GM21723 (cell line): ENCODE measurements at regions not wholly inside any gene's neighbourhood (a gene's known extent, or its start where the extent isn't known, plus 50 kb on each side); places are given as distances from the start of the nearest gene placed in this dataset.
"Not testable (repeated sequence)": the region's sequence is repeated elsewhere in the genome, so short reads cannot be mapped to it uniquely, and the experiment has no call there.

ENCODE experiments used
- ATAC-seq: cut with Tn5 transposase; IDR thresholded peaks from one replicate; pipeline ENCODE4 v1.9.1; 2021; ENCODE audit warnings: mild to moderate bottlenecking, moderate library complexity; ENCODE audit not compliant: unreplicated experiment

DNA sequence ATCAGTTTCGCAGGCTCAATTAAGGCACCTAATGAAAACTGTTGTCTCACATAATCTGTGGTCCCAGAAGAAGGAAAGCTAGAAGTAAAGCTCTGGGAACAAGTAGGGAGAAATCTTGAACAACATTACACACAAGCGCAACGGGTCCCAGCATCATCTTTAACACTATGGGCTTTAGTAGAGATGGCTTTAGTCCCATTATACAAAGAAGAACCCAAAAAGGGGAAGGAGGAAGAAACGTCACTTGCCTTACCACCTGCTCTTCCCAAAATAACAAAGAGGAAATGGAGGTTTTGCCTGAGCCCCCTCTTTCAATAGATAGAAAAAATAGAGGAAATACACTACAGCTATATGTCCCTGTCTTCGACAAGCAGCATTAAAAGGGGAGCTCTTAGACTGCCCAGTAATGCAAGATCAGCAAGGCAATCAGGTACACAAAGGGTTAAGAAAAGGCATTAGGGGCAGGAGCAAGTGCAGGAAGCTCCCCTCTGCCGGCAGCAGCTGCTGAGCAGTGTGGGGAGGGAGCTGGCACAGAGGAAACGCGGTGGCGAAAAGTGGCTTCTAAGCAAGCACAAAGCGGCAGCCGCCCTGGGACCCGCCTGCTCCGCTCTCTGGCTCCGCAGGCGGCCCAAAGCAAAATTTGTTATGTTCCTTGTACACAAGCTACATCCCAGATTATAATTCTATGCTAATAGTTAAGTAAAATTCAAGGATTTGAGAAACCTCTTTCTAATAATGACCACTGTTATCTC, 1218.8 kb downstream of the TMEM121 start:
- peak; percentile 50 for ATAC-seq

DNA sequence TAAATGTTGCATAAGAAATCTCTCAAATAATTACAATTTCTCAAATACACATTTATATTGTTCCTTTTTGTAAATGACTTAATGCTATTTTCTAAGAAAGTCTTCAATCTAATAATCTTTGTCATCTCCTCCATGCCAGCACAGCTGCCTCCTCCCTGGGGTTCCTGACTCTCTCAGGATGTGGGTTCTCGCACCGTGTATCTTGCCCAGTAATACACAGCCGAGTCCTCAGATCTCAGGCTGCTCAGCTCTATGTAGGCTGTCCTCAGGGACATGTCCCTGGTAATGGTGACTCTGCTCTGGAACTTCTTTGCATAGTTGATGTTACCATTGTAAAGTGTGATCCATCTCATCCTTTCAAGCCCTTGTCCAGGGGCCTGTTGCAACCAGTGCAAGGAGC, 1223.7 kb downstream of the TMEM121 start:
- not testable (repeated sequence) for ATAC-seq

DNA sequence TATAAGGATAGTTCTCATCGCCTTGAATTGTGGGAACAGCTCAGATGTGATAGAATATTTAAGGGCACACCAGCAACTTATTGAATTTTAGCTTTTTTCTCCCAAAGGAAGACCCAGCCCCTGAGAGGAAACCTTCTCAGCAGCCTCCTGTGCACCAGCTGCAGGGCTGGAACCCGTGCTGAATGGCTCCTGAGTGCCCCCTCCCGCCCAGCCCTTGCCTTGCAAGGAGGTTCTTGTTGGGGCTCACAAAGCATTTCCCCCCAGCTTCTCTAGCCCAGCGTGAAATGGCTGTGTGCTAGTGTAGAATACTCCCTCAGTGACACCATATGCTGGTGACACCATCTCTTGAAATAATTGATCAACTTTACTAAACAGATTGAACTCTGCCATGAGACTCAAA, 1227.4 kb downstream of the TMEM121 start:
- ATAC-seq, result not testable (repeated sequence)

DNA sequence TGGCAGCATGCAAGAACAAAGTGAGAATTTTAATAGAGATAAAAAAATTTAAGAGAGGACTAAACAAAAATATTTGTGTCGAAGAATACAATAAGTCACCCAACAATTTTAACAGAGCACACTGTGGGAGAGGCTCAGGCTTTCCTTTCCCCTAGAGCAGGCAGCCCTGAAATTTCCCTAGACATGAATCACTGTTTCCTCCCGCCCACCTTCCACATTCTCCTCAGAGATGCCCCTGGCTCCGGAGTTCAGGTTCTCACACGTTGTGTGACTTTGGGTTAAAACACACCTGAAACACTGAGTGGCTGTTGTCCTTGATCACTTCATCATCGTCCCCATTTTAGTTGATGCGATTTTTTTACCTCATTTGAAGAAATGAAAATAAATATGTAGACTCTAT, 1231.1 kb downstream of the TMEM121 start:
- not testable (repeated sequence) for ATAC-seq

DNA sequence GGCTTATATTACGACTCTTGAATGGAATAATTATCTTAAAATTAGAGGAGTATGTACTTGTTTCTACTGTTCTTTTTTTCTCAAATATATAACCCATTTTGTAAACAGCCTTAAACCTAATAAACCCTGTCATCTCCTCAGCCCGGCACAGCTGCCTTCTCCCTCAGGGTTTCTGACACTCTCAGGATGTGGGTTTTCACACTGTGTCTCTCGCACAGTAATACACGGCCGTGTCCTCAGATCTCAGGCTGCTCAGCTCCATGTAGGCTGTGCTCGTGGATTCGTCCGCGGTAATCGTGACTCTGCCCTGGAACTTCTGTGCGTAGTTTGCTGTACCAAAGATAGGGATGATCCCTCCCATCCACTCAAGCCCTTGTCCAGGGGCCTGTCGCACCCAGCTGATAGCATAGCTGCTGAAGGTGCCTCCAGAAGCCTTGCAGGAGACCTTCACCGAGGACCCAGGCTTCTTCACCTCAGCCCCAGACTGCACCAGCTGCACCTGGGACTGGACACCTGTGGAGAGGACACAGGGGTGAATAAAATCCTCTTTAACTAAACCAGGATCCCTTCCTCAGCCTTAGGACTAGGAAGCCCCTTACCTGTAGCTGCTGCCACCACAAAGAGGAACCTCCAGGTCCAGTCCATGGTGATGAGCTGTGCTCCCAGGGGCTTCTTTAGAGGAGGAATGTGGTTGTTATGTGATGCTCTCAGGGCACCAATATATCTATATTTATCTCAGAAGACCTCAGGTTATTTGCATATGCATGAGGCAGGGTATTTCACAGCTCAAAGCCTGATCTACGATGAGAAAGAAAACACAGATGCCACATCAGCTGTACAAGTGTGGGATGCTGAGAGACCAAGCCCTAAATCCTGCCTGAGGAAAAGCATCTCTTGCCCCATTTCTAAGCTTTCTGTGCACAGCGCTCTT, 1235.8 kb downstream of the TMEM121 start:
- not testable (repeated sequence) for ATAC-seq

DNA sequence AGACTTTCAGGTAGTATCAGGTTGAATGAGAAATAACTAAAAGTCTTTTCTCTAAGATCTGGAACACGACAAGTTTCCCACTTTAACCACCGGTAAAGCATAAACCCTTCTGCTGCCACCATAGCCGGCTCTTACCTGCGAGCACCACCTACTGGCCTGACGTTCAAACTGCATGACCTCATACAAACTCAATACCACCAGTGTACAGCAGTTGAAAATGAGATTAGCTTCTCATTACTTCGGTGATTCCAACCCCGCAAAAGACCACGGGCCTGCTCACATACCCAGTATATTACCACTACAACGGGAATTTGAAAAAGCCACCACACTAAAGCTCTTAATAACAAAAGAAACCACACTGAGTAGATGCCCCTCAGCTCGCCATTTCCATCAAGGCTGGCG, 1238.6 kb downstream of the TMEM121 start:
- not testable (repeated sequence) for ATAC-seq

DNA sequence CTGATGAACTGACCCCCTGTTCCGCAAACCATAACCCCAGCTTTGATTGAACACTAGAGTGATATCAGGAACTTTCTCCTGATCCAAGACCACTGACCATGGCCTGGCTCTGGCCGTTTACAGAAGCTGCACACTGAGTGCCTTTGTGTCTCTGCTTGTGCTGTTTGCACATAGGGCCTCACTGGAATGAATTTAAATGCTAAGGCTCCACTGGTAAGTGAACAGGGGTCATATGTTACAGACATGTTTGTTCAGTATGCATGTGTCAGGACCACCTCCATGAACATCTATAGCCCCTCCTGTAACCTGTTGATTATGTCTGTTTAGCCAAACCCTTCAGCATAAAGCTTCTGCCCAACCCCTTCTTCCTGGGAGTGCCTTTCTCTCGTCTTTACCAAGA, 1239.8 kb downstream of the TMEM121 start:
- ATAC-seq, result no peak

DNA sequence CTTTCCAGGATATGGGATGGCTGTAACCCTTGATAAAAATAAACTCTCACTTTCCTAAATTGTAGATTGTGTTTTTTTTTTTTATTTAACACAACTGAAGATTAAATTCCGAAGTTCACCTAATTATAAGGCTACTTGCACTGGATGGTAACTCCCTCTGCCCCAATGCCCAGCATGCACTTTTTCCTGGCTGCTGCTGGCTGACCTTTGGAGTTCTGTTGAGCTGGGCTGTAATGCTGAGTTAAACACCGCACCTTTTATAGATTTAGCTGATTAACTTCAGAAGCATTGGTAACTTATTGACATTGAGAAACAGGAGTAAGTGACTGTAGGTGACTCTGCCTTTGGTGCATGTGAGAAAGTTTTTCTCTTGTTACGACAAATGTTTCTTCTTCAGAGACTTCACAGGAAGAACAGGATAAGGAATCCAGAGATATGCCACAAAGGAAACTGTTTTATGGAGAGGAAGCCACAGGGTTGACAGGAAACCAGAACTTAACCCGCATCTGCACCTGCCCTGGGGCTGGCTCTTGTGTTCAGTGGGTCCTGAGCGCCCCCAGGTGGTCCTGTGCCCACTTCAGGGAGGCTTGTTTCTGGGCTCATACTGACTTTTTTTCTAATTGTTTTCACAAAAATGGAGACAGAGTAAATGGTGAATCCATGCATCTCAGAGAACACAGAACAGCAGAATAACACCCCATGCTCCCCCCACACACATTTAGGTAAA, 1240.3 kb downstream of the TMEM121 start:
- ATAC-seq, result not testable (repeated sequence)

DNA sequence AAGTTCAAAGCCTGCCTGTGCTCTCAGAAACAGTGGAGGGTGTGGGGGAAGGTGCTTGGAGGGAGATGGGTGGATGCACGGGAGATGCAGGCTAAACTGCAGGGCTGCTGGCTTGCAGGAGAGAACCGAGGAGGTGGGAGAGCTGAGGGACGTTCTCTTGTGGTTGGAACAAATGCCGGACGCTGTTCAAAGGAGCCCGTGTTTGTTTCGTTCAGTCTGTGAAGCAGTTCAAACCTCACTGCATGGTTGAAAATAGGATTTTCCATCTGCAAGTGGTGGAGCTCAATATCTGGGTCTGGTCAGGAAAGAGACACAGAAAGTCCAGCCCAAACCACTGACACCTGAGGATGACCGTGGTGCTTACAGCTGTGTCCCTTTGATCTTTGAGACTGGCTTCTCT, 1241.8 kb downstream of the TMEM121 start:
- not testable (repeated sequence) for ATAC-seq

DNA sequence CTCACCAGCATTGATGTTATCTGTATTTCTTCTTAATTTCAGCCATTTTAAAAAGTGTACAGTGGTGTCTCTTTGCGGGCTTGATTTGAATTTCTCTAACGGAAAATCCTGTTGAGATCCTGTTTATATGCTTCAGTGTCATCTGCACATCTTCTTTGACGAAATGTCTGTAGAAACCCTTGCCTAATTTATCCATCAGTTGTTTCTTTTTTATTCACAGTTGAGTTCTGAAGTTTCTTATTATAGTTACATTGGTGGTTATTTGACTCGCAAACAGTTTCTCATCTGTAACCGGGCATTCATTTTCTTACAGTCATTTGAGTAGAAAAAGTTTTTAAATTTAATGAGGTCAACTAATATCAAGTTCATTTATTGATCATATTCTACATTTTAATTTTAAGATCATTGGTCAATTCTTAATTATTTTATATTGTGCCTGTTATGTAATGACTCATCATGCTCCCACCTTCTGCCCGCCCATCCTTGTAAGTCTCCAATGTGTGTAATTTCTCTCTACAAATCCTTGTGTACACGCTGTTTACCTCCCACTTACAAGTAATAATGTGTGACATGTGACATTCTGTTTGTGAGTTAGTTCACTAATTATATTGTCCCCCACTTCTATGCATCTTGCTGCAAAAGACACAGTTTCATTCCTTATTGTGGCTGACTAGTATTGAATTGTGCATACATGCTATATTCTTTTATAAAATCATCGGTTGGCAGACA, 1242.8 kb downstream of the TMEM121 start:
- ATAC-seq, result not testable (repeated sequence)

DNA sequence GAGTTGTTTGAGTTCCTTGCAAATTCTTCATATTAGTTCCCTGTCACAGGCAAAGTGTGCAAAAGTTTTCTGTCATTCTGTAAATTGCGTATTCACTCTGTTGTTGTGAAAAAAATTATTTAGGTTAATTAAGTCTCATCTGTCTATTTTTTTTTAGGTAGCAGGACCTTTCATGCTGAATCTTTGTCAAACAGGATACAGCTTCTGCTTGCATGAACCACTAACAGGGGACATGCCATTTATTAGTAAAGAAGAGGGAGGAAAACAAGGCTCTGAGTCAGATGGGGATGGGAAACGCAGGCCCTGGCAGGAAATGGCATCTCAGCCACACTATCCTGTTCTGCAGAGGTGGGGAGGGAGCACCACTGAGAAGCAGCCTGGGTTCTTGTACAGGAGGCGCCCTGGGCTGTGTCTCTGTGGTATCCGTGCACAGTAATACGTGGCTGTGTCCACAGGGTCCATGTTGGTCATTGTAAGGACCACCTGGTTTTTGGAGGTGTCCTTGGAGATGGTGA, 1243.8 kb downstream of the TMEM121 start:
- not testable (repeated sequence) for ATAC-seq

DNA sequence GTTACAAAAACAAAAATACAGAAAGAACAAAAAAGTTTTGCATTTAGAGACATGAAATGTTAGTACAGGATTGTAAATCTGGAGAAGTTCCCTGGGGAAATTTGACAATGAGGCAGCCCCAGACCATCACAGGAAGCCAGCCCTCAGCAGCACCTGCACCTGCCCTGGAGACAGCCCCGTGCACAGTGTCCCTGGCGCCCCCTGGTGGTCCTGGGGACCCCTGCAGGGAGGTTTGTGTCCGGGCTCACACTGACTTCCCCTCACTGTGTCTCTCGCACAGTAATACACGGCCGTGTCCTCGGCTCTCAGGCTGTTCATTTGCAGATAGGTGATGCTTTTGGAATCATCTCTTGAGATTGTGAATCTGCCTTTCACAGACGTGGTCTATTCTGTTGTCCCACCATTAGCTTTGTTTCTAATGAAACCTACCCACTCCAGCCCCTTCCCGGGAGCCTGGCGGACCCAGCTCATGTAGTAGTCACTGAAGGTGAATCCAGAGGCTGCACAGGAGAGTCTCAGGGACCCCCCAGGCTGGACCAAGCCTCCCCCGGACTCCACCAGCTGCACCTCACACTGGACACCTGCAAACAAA, 1248.6 kb downstream of the TMEM121 start:
- not testable (repeated sequence) for ATAC-seq

DNA sequence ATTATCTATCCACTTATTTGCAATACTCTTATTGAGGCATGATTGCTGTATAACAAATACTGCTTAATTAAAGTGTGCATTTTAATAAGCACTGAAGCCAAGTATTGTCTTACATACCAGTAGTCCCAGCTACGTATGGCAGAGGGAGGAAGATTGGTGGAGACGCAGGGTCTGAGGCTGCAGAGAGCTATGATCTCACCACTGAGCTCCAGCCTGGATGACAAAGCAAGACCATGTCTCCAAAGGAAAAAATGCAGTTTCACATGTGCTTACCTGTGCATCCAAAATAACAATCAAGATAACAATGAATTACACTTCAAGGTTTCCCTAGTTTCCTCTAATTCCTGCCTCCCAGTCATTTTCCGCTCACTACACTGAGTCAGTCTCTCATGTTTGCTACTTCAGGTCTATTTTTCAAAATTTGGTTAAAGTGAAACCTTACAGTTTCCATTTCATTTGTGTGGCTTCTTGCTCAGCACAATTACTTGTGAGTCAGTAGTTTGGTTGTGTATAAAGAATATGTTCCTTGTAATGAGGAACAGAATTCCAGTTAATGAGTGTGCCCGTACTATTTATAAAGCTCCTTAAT, 1250.1 kb downstream of the TMEM121 start:
- no peak for ATAC-seq

DNA sequence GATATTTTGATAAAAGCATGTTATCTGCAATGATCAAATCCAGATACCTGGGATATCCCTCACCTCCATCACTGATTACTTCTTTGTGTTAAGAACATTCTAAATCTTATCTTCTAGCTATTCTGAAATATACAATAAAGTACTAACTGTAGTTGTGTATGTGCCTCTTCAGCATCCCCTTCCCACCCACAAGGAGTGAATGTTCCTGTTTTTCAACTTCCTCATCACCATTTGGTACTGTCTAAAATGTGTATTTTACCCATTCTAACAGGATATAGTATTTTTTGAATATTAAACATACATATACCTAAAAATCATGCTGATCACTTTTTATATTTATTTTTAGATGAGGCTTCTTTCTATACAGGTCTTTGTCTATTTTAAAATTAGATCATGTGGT, 1252.6 kb downstream of the TMEM121 start:
- no peak for ATAC-seq

DNA sequence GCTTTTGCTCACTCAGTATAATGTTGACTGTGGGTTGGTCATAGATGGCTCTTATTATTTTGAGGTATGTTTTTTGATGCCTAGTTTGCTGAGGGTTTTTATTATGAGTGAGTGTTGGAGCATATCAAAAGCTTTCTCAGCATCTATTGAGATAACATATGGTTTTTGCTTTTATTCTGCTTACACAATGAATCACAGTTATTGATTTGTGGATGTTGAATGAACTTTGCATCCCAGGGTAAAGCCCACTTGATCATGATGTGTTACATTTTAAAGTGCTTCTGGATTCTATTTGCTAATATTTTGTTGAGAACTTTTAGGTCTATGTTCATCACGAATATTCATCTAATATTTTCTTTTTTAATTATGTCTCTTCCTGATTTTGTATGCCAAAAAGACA, 1260.3 kb downstream of the TMEM121 start:
- ATAC-seq, result no peak

DNA sequence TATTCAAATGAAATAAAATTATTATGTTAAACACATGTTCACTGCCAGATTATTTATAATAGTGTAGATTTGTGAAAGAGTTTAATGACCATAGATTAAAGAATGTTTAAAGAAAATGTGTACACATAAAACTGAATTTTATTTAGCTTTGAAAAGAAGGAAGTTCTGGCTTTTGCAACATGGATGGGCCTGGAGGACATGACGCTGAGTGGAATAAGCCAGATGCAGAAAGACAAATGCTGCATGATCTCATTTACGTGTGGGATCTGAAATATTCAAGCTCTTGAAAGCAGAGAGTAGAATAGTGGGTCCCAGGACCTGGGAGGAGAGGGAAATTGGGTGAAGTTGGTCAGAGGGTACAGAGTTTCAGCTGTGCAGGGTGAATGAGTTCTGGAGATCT, 1261.2 kb downstream of the TMEM121 start:
- ATAC-seq, result no peak

DNA sequence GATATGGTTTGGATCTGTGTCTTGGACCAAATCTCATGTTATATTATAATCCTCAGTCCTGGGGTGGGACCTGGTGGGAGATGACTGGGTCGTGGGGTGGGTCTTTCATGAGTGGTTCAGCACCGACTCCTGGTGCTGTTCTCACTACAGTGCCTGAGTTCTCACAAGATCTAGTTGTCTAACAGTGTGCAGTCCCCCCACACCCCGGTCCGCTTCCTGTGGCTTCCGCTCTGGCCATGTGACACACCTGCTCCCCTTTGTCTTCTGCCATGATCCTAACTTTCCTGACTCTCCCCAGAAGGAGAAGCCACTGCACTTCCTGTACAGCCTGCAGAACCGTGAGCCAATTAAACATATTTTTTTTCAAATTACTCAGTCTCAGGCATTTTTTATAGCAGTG, 1262.2 kb downstream of the TMEM121 start:
- no peak for ATAC-seq

DNA sequence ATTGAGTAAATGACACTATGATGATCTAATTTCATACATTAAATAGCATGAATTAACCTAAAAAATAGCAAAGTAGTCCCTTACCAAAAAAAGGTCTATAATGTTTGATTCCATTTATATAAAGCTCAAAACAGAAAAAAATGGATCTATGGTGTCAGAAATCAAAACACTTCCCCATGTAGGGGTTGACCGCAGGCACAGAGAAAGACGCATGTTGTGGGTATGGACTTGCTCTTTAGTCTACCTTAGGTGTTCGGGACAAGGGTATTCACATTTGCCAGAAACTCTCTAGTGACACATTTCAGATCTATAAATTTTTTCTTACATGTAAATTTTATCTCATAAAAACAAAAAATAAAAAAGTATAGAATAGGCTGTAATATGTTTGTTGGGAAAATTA, 1262.9 kb downstream of the TMEM121 start:
- no peak for ATAC-seq

DNA sequence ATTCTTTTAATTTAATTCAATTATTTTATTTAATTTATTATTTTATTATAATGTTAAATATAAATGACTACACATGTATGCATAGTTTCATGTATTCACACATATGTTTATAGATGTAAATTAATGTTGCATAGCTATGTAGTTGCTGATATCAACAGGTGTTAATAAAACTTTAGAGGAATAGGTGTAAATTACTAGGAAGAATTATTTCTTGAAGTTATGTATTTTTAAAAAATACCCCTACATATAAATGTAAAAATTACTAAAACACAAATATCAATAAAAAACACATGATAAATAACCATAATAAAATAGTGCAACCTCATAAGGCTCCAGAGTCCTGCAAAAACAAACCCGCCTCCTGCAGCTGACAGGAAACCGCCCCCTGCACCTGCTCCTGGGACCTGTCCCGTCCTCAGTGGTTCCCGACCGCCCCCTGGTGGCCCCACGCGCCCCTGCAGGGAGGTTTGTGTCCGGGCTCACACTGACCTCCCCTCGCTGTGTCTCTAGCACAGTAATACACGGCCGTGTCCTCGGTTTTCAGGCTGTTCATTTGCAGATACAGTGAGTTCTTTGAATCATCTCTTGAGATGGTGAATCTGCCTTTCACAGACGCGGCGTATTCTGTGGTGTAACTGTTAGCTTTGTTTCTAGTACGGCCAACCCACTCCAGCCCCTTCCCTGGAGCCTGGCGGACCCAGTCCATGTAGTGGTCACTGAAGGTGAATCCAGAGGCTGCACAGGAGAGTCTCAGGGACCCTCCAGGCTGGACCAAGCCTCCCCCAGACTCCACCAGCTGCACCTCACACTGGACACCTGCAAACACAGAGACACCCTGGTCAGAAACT, 1264.0 kb downstream of the TMEM121 start:
- ATAC-seq, result peak; percentile 61
